GM18517 (cell line): ENCODE measurements at regions not wholly inside any gene's neighbourhood (a gene's known extent, or its start where the extent isn't known, plus 50 kb on each side); places are given as distances from the start of the nearest gene placed in this dataset.
A peak's percentile ranks its signal among the peaks of the same experiment; 100 is the strongest.
"Not testable (repeated sequence)": the region's sequence is repeated elsewhere in the genome, so short reads cannot be mapped to it uniquely, and the experiment has no call there.

ENCODE experiments used
- ATAC-seq: cut with Tn5 transposase; IDR thresholded peaks from one replicate; pipeline ENCODE4 v1.9.1; 2021; ENCODE audit warnings: mild to moderate bottlenecking, moderate library complexity; ENCODE audit not compliant: unreplicated experiment

DNA sequence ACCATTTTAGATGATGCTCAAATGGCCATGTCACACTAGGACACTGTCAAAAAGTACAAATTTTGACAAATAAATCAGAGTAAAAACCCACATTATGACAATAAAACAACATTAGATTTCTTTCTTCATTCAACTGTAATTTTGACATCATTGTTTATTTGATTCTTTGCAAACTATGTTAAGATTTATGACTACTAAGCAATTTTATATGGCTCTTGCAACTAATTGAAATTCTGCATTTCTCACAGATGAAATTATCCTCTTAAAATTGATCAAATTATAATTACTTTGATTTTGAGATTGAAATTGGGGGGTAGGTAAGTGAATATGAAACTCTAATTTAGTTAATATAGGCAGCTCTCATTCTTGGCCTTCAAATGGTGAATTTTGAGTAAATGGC, 59.8 kb downstream of the ATOH1 start:
- ATAC-seq = no peak

GRCh38 chr4:93888768-93889167, 60.2 kb downstream of the ATOH1 start:
- no peak for ATAC-seq

GRCh38 chr4:93891244-93891643, 62.7 kb downstream of the ATOH1 start:
- no peak for ATAC-seq

GRCh38 chr4:93894995-93895394, 66.4 kb downstream of the ATOH1 start:
- no peak for ATAC-seq

- no peak for ATAC-seq
Measured at GRCh38 chr4:93896516-93896915, 68.0 kb downstream of the ATOH1 start.

GRCh38 chr4:93897559-93897958, 69.0 kb downstream of the ATOH1 start:
- peak; percentile 66 for ATAC-seq

DNA sequence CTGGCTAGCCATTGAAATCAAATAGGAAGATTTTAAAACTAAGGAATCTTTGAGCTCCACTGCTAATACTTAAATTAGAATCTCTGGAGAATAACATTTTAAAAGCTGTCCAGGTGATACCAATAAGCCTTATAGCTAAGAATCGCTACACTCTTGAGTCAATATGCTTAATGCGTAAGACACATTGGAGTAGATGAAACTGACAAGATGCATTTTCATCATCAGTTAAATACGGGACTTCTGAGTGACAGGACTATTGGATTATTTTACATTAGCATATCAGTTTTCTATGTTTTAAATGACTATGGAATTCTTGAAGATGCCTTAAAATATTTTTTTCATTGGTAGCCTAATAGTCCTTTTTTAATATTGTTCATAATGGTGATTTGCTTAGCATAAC, 80.2 kb downstream of the ATOH1 start:
- ATAC-seq = no peak

GRCh38 chr4:93911671-93912070, 83.1 kb downstream of the ATOH1 start:
- no peak for ATAC-seq

DNA sequence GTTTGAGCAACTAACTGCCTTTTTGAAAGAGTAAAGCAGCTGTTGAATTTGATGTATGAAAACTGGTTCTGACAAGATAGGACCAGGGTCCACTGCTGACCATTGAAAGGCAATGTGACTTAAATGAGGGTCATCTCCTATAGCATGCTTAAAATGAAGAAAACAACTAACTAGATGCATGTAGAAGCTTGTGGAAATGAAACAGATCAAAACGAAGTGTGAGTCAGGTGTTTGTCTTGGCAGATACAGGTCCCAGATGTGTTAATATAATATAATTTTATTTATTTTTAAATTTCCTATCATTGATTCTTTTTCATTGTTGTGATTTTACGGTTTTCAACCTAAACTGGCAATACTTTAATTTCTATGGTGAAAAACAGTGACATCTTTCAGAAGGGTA, 83.6 kb downstream of the ATOH1 start:
- no peak for ATAC-seq

GRCh38 chr4:93918856-93919255, 90.3 kb downstream of the ATOH1 start:
- ATAC-seq = no peak

GRCh38 chr4:93923570-93923969, 95.0 kb downstream of the ATOH1 start:
- not testable (repeated sequence) for ATAC-seq

- no peak for ATAC-seq
Measured at GRCh38 chr4:93947286-93947685, 118.7 kb downstream of the ATOH1 start.

GRCh38 chr4:93950239-93950638, 121.7 kb downstream of the ATOH1 start:
- ATAC-seq = not testable (repeated sequence)

DNA sequence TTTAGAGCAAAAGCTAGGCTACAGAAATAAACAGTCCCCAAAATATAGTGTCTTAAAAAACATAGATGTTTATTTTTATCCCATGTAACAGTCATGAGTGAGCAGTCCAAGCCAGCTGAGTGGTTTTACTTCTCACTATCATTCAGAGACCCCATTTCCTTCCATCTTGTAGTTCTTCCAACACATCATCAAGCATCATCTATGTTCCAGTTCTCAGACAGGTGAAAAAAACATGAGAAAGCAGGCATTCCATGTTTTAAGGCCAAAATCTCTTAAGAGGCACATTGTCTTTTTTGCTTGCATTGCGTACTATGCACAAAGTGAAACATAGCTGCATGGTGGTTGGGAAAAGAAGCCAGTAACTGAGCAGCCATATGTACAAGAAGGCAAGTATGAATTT, 128.6 kb downstream of the ATOH1 start:
- no peak for ATAC-seq

- no peak for ATAC-seq
Measured at GRCh38 chr4:93960450-93960849, 131.9 kb downstream of the ATOH1 start.

DNA sequence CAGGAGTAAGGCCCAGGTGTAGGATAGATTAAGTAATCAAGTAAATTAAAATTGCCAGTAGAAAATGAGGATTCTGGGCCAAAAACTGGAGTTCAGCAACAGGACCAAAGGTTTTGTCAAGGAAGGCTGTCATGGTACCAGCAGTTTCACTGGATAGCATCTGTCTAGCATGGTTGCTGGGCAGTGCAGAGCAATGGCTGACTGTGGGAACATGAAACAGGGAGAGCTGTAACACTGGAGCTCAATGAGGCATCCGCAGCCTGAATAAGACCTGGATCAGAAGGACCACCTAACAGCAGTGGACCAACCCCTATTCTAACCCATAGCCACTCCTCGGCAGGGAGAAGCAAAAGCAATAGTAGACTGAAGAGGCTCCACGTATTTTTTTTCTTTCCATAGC, 132.4 kb downstream of the ATOH1 start:
- no peak for ATAC-seq

GRCh38 chr4:93981594-93981993, 153.0 kb downstream of the ATOH1 start:
- ATAC-seq = no peak

- ATAC-seq = no peak
Measured at GRCh38 chr4:93982255-93982654, 153.7 kb downstream of the ATOH1 start.

- peak; percentile 97 for ATAC-seq
Measured at GRCh38 chr4:93983140-93983539, 154.6 kb downstream of the ATOH1 start.

- ATAC-seq = no peak
Measured at GRCh38 chr4:93994175-93994994, 165.8 kb downstream of the ATOH1 start.

DNA sequence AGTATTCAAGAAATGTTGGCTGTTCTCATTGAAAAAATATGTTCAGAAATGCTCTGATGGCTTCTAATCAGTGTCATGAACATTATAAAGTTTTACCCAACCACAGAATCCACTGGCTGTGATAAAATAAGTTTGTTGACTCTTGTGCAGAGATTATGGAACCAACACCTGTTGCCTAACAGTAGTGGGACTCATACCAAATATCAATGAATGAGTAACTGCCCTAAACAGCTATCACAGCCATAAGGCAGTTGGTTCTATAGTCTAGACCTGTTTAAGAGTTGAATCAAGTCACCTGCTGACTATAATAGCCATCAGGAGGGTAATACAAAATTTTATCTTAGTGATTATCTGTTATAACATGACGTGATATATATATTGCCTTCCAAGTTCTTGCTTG, 168.3 kb downstream of the ATOH1 start:
- ATAC-seq = no peak

DNA sequence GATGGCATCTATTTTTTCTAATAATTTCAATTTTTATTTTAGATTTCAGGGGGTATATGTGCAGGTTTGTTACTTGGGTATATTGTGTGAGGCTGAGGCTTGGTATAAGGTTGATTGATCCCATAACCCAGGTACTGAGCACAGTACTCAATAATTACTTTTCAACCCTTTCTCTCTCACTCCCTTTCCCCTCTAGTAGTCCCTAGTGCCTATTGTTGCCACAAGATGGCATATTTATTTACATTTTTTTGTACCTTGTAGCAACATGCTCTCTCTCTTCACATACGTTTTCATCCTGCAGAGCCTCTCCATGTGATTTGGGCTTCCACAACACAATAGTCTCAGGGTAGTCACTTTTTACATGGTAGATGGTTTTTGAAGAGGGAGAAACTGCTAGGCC, 172.0 kb downstream of the ATOH1 start:
- ATAC-seq = no peak

GRCh38 chr4:94006932-94007331, 178.4 kb downstream of the ATOH1 start:
- no peak for ATAC-seq
